Breast epithelium (tissue), 4 donors: ENCODE measurements at regions not wholly inside any gene's neighbourhood (a gene's known extent, or its start where the extent isn't known, plus 50 kb on each side); places are given as distances from the start of the nearest gene placed in this dataset.

Experiments used
- DNase-seq, 2 donors: peaks; one replicate each; pipeline ENCODE4 v3.0.0-alpha.2; 2019; ENCODE audit warnings: low spot score in 2 of 2
- H3K27ac ChIP-seq, 2 donors: fragments of 200-600 bp; sonication (generic) in 1 of 2; one replicate each; pipeline ENCODE4 v1.5.1; 2016 to 2019; ENCODE audit warnings: mild to moderate bottlenecking in 1 of 2
- H3K27me3 ChIP-seq, 2 donors: fragments of 200-600 bp; sonication (generic) in 1 of 2; one replicate each; pipeline versions ENCODE4 v1.5.1 to v1.6.0; 2017 to 2019; ENCODE audit warnings: control low read depth in 1 of 2, mild to moderate bottlenecking in 1 of 2
- H3K36me3 ChIP-seq: fragments of 200-600 bp; one replicate; pipeline ENCODE4 v1.5.1; 2019
- H3K4me1 ChIP-seq, 2 donors: fragments of 200-600 bp; sonication (generic); one replicate each; pipeline ENCODE4 v1.5.1; 2016 to 2019; ENCODE audit warnings: control low read depth in 1 of 2
- H3K4me3 ChIP-seq, 3 donors: fragments of 200-600 bp; sonication (generic); 1 replicate in 2 of 3; 2 replicates in 1 of 3; pipeline ENCODE4 v1.5.1; 2016 to 2019; ENCODE audit warnings: mild to moderate bottlenecking in 3 of 3, moderate library complexity in 2 of 3
- H3K9me3 ChIP-seq, 2 donors: fragments of 200-600 bp; sonication (generic) in 1 of 2; one replicate each; pipeline ENCODE4 v1.5.1; 2016 to 2019; ENCODE audit warnings: control low read depth in 1 of 2
- POLR2A ChIP-seq: fragments of 450-650 bp; IDR thresholded peaks from one replicate; pipeline ENCODE4 v1.6.1; 2016; ENCODE audit warnings: antibody characterized with exemption, mild to moderate bottlenecking, moderate library complexity
- POLR2AphosphoS5 ChIP-seq, 3 donors: sonication (generic); formaldehyde crosslinking; IDR thresholded peaks; one replicate each; pipeline ENCODE4 v1.6.1; 2017; ENCODE audit warnings: antibody characterized with exemption in 3 of 3
- intact Hi-C: fragments of 100-400 bp; cut with DNase I; formaldehyde crosslinking; loops from one replicate; pipeline ENCODE4 v1.15.1; 2023; ENCODE audit warnings: low total_unique reads
- TF ChIP-seq, protein P1 (sequence below), 3 donors: fragments of 450-650 bp; IDR thresholded peaks; one replicate each; pipeline ENCODE4 v1.5.1; 2016 to 2017; ENCODE audit warnings: antibody characterized with exemption in 3 of 3, mild to moderate bottlenecking in 3 of 3, moderate library complexity in 3 of 3

DNA sequence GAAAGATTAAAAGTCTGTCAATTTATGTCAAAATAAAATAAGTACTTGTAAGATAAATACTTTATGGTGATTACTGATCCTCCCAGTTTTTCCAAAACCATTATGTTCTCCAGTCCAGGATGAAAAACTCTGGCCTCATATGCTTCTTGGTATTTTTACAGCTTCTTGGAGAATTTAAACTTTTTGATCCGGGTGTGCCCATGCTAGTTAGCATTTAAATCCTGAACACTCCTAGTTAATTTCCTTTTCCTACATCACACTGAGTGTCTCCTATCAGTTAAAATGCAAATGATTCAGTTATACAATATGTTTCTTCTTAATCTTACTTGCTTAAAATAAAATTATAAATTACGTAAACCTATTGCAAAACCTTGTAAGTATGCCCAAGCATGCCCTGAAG lies 499.9 kb upstream of the SLITRK6 start:
- H3K4me1 ChIP-seq = no peaks in the 10 kb centered on the region
- no peak overlapping the region for H3K4me3 ChIP-seq
- H3K9me3 ChIP-seq = no peaks in the 10 kb centered on the region
- TF ChIP-seq POLR2A (no peak), POLR2AphosphoS5 (IDR thresholded peaks at IDR 0.05) (no peak)
- TF ChIP-seq, protein P1, sequence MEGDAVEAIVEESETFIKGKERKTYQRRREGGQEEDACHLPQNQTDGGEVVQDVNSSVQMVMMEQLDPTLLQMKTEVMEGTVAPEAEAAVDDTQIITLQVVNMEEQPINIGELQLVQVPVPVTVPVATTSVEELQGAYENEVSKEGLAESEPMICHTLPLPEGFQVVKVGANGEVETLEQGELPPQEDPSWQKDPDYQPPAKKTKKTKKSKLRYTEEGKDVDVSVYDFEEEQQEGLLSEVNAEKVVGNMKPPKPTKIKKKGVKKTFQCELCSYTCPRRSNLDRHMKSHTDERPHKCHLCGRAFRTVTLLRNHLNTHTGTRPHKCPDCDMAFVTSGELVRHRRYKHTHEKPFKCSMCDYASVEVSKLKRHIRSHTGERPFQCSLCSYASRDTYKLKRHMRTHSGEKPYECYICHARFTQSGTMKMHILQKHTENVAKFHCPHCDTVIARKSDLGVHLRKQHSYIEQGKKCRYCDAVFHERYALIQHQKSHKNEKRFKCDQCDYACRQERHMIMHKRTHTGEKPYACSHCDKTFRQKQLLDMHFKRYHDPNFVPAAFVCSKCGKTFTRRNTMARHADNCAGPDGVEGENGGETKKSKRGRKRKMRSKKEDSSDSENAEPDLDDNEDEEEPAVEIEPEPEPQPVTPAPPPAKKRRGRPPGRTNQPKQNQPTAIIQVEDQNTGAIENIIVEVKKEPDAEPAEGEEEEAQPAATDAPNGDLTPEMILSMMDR (IDR thresholded peaks at IDR 0.05) = no peak
- H3K27me3 ChIP-seq = no peaks in the 10 kb centered on the region
- no peaks in the 10 kb centered on the region for H3K36me3 ChIP-seq
- DNase-seq = no peak
- intact Hi-C loops = no loop called here
- H3K27ac ChIP-seq = no peak overlapping the region

DNA sequence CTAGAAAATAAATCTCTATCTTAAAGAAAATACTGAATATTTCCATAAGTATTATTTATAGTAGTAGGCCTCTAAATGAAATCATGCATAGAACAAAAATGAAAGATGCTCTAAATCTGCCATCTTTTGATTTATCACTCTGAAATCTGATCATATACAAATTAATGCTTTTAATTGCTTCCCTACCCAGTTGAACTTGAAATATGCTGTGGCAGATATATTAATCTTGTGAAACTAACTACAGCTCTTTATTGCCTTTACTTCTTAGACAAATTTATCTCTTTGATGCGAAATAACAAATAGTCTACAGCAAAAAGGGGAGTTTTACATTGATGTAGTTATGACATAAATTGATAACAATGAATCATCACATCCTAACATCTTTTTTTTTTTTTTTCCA lies 510.7 kb upstream of the SLITRK6 start:
- intact Hi-C loops = no loop called here
- TF ChIP-seq POLR2A = no peak
- TF ChIP-seq, protein P1 (IDR thresholded peaks at IDR 0.05) = no peak
- TF ChIP-seq POLR2AphosphoS5 (IDR thresholded peaks at IDR 0.05) = no peak
- no peaks in the 10 kb centered on the region for H3K9me3 ChIP-seq

DNA sequence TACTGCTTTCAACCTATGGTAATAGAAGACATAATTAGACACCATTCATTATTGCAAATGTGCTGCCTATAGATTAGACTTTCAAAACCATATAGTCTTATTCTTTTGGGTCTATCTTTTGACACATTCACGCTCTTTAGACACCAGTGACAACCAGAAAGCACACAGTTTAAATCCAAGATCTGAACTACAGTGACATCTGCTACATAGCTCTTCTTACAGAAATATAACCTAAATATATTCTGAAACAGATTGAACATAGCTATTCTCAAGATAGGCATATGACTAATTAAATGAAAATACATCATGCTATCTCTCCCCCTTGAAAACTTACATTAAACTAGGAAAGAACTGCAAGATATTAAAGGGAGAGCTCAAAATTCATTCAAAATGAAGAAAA lies 514.2 kb upstream of the SLITRK6 start:
- no peak for TF ChIP-seq POLR2A
- no peak for TF ChIP-seq POLR2AphosphoS5 (IDR thresholded peaks at IDR 0.05)
- TF ChIP-seq, protein P1 (IDR thresholded peaks at IDR 0.05) = no peak
- intact Hi-C loops = no loop called here

More for the DNA sequence above, 510.7 kb upstream of the SLITRK6 start:
- Histone ChIP-seq H3K4me3 (no peak overlapping the region), H3K27me3 (no peaks in the 10 kb centered on the region), H3K4me1 (no peaks in the 10 kb centered on the region), H3K27ac (no peak overlapping the region), H3K36me3 (no peaks in the 10 kb centered on the region)
- no peak for DNase-seq

DNA sequence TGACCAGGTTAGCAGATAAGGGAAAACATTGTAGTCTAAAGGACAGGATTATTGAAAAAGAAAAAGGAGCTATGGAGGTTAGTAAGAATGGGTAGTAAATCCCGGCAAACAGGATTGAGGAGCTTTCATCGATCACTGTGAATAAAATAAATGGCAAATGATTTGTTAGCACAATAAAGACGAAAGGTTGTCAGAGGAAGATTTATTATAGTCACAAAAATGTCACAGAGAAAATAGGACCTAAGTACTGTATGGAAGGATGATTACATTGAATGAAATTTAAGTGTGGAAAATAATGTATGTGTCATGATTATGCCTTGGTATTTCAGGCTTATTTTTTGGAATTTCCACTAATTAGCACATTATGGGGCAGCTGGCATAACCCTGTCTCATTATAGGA lies 519.2 kb upstream of the SLITRK6 start:
- TF ChIP-seq, protein P1 (IDR thresholded peaks at IDR 0.05) = no peak
- no peak for TF ChIP-seq POLR2AphosphoS5 (IDR thresholded peaks at IDR 0.05)
- no peak for TF ChIP-seq POLR2A
- H3K27ac ChIP-seq = no peak overlapping the region
- H3K27me3 ChIP-seq = no peaks in the 10 kb centered on the region
- H3K4me1 ChIP-seq = no peaks in the 10 kb centered on the region
- no peaks in the 10 kb centered on the region for H3K9me3 ChIP-seq
- no peak for DNase-seq
- intact Hi-C loops = no loop called here
- no peaks in the 10 kb centered on the region for H3K36me3 ChIP-seq
- no peak overlapping the region for H3K4me3 ChIP-seq

More for the DNA sequence above, 514.2 kb upstream of the SLITRK6 start:
- Histone ChIP-seq H3K27me3 (no peaks in the 10 kb centered on the region), H3K36me3 (no peaks in the 10 kb centered on the region), H3K27ac (no peak overlapping the region), H3K4me3 (no peak overlapping the region), H3K9me3 (no peaks in the 10 kb centered on the region), H3K4me1 (no peaks in the 10 kb centered on the region)
- no peak for DNase-seq

DNA sequence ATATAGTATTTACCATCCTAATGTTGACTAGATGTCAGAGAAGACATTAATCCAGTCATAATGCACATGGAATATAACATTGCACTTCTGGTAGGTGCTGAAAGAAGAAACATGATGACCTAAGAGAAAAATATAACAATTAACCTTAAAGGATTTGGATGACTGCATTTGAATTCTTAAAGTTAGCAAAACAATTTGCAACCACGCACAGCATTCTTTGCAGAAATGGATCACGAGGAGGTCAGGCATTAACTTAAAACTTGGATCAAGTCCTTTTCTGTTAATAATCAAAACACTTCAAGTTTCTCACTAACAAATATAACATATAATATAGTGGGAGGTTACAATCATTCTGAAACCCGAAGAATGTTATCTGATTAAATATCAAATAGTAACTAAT lies 525.0 kb upstream of the SLITRK6 start:
- no peak for DNase-seq
- intact Hi-C loops = no loop called here
- H3K9me3 ChIP-seq = peaks cover 0 to 3% of the 10 kb centered on the region in 2 donors
- TF ChIP-seq POLR2AphosphoS5 (IDR thresholded peaks at IDR 0.05) = no peak
- TF ChIP-seq, protein P1 (IDR thresholded peaks at IDR 0.05) = no peak
- no peak for TF ChIP-seq POLR2A
- H3K4me3 ChIP-seq = no peak overlapping the region
- H3K36me3 ChIP-seq = no peaks in the 10 kb centered on the region
- H3K27me3 ChIP-seq = no peaks in the 10 kb centered on the region
- H3K27ac ChIP-seq = no peak overlapping the region
- H3K4me1 ChIP-seq = no peaks in the 10 kb centered on the region
